HUES48 (cell line): ENCODE measurements at regions not wholly inside any gene's neighbourhood (a gene's known extent, or its start where the extent isn't known, plus 50 kb on each side); places are given as distances from the start of the nearest gene placed in this dataset.

ENCODE experiments used
- H3K27ac ChIP-seq: one replicate; pipeline ENCODE4 v1.7.0; 2013; ENCODE audit warnings: low read depth, low read length, inconsistent platforms
- H3K27me3 ChIP-seq: 2 replicates; pipeline ENCODE4 v1.6.1; 2013; ENCODE audit warnings: mild to moderate bottlenecking, low read length; ENCODE audit not compliant: control insufficient read depth, insufficient read depth
- H3K36me3 ChIP-seq: 2 replicates; pipeline ENCODE4 v1.6.1; 2013; ENCODE audit warnings: low read length; ENCODE audit not compliant: control insufficient read depth, insufficient read depth
- H3K4me1 ChIP-seq: 2 replicates; pipeline ENCODE4 v1.6.1; 2013; ENCODE audit warnings: mild to moderate bottlenecking, low read length; ENCODE audit not compliant: control insufficient read depth, insufficient read depth
- H3K4me3 ChIP-seq: 2 replicates; pipeline ENCODE4 v1.5.1; 2013; ENCODE audit warnings: mild to moderate bottlenecking, low read depth, low read length
- H3K9ac ChIP-seq: 2 replicates; pipeline ENCODE4 v1.6.1; 2013; ENCODE audit warnings: mild to moderate bottlenecking, low read depth, low read length, moderate library complexity
- H3K9me3 ChIP-seq: 2 replicates; pipeline ENCODE4 v1.6.1; 2013; ENCODE audit warnings: low read length; ENCODE audit not compliant: control insufficient read depth, insufficient read depth

- no peaks in the 10 kb centered on the region for H3K36me3 ChIP-seq
- no peaks in the 10 kb centered on the region for H3K4me1 ChIP-seq
- no peaks in the 10 kb centered on the region for H3K27me3 ChIP-seq
- H3K9ac ChIP-seq, result no peak overlapping the region
- peaks cover 10% of the 10 kb centered on the region for H3K9me3 ChIP-seq
- H3K27ac ChIP-seq, result no peak overlapping the region
- H3K4me3 ChIP-seq, result no peak overlapping the region
Observed at GRCh38 chr22:48227341-48228018, 1465.0 kb downstream of the TBC1D22A start.

GRCh38 chr22:48226026-48227013, 1463.9 kb downstream of the TBC1D22A start:
- Histone ChIP-seq H3K4me3 (no peak overlapping the region), H3K9me3 (peaks cover under 1% of the 10 kb centered on the region; the same call in 1 of the 2 replicates), H3K9ac (no peak overlapping the region), H3K4me1 (no peaks in the 10 kb centered on the region), H3K27ac (no peak overlapping the region), H3K36me3 (no peaks in the 10 kb centered on the region), H3K27me3 (no peaks in the 10 kb centered on the region)

- Histone ChIP-seq H3K9me3 (no peaks in the 10 kb centered on the region), H3K4me1 (no peaks in the 10 kb centered on the region), H3K4me3 (no peak overlapping the region), H3K27ac (no peak overlapping the region), H3K9ac (no peak overlapping the region), H3K36me3 (no peaks in the 10 kb centered on the region), H3K27me3 (no peaks in the 10 kb centered on the region)
Observed at GRCh38 chr22:48224332-48224731, 1461.9 kb downstream of the TBC1D22A start.

GRCh38 chr22:48223488-48224190, 1461.2 kb downstream of the TBC1D22A start:
- Histone ChIP-seq H3K9ac (no peak overlapping the region), H3K27ac (no peak overlapping the region), H3K36me3 (no peaks in the 10 kb centered on the region), H3K27me3 (no peaks in the 10 kb centered on the region), H3K4me1 (no peaks in the 10 kb centered on the region), H3K4me3 (no peak overlapping the region), H3K9me3 (no peaks in the 10 kb centered on the region)

GRCh38 chr22:48222742-48223487, 1460.5 kb downstream of the TBC1D22A start:
- H3K4me1 ChIP-seq, result no peaks in the 10 kb centered on the region
- H3K9me3 ChIP-seq, result no peaks in the 10 kb centered on the region
- no peak overlapping the region for H3K9ac ChIP-seq
- no peak overlapping the region for H3K27ac ChIP-seq
- no peaks in the 10 kb centered on the region for H3K27me3 ChIP-seq
- no peak overlapping the region for H3K4me3 ChIP-seq
- no peaks in the 10 kb centered on the region for H3K36me3 ChIP-seq

- no peaks in the 10 kb centered on the region for H3K27me3 ChIP-seq
- H3K4me1 ChIP-seq, result no peaks in the 10 kb centered on the region
- no peak overlapping the region for H3K4me3 ChIP-seq
- no peaks in the 10 kb centered on the region for H3K36me3 ChIP-seq
- no peak overlapping the region for H3K9ac ChIP-seq
- H3K27ac ChIP-seq, result no peak overlapping the region
- no peaks in the 10 kb centered on the region for H3K9me3 ChIP-seq
Observed at GRCh38 chr22:48218889-48219420, 1456.5 kb downstream of the TBC1D22A start.

- no peaks in the 10 kb centered on the region for H3K27me3 ChIP-seq
- no peak overlapping the region for H3K27ac ChIP-seq
- H3K9me3 ChIP-seq, result no peaks in the 10 kb centered on the region
- H3K9ac ChIP-seq, result no peak overlapping the region
- no peaks in the 10 kb centered on the region for H3K4me1 ChIP-seq
- no peak overlapping the region for H3K4me3 ChIP-seq
- H3K36me3 ChIP-seq, result no peaks in the 10 kb centered on the region
Observed at GRCh38 chr22:48217596-48217995, 1455.1 kb downstream of the TBC1D22A start.

GRCh38 chr22:48212727-48213126, 1450.3 kb downstream of the TBC1D22A start:
- Histone ChIP-seq H3K9ac (no peak overlapping the region), H3K4me1 (no peaks in the 10 kb centered on the region), H3K9me3 (no peaks in the 10 kb centered on the region), H3K27ac (no peak overlapping the region), H3K27me3 (no peaks in the 10 kb centered on the region), H3K4me3 (no peak overlapping the region), H3K36me3 (no peaks in the 10 kb centered on the region)

- no peaks in the 10 kb centered on the region for H3K36me3 ChIP-seq
- no peak overlapping the region for H3K27ac ChIP-seq
- H3K4me1 ChIP-seq, result no peaks in the 10 kb centered on the region
- no peaks in the 10 kb centered on the region for H3K9me3 ChIP-seq
- H3K27me3 ChIP-seq, result no peaks in the 10 kb centered on the region
- no peak overlapping the region for H3K4me3 ChIP-seq
- H3K9ac ChIP-seq, result no peak overlapping the region
Observed at GRCh38 chr22:48210812-48211211, 1448.4 kb downstream of the TBC1D22A start.

GRCh38 chr22:48210198-48210580, 1447.7 kb downstream of the TBC1D22A start:
- Histone ChIP-seq H3K9ac (no peak overlapping the region), H3K36me3 (no peaks in the 10 kb centered on the region), H3K27me3 (no peaks in the 10 kb centered on the region), H3K4me1 (no peaks in the 10 kb centered on the region), H3K27ac (no peak overlapping the region), H3K9me3 (no peaks in the 10 kb centered on the region), H3K4me3 (no peak overlapping the region)
